HL-60 (cell line): ENCODE measurements at regions not wholly inside any gene's neighbourhood (a gene's known extent, or its start where the extent isn't known, plus 50 kb on each side); places are given as distances from the start of the nearest gene placed in this dataset.

ENCODE experiments used
- DNase-seq, 2 experiments: peaks; one replicate each; pipeline ENCODE4 v3.0.0-alpha.2; 2010 to 2020; ENCODE audit warnings: low read depth in 1 of 2, low spot score in 1 of 2
- H3K27ac ChIP-seq: fragments of 250-450 bp; sonication (Bioruptor Pico); replicated peaks from 2 replicates; pipeline ENCODE4 v1.5.1; 2020; ENCODE audit warnings: mild to moderate bottlenecking, moderate library complexity
- H3K27me3 ChIP-seq: fragments of 250-450 bp; sonication (Bioruptor Pico); 2 replicates; pipeline ENCODE4 v1.5.1; 2021; ENCODE audit warnings: mild to moderate bottlenecking, moderate library complexity; ENCODE audit not compliant: insufficient read depth, poor library complexity, severe bottlenecking
- H3K4me3 ChIP-seq: replicated peaks from 2 replicates; pipeline ENCODE4 v1.5.1; 2011; ENCODE audit warnings: mild to moderate bottlenecking, control low read depth, low read length; ENCODE audit not compliant: insufficient read depth
- CTCF ChIP-seq: IDR thresholded peaks from one replicate; pipeline ENCODE4 v1.5.1; 2011; ENCODE audit warnings: low read length, control low read depth, inconsistent platforms; ENCODE audit not compliant: insufficient read depth
- GABPA ChIP-seq: IDR thresholded peaks from 2 replicates; pipeline ENCODE4 v1.6.1; 2012; ENCODE audit warnings: low read depth
- POLR2AphosphoS5 ChIP-seq: IDR thresholded peaks from 2 replicates; pipeline ENCODE4 v1.6.1; 2012; ENCODE audit warnings: low read depth
- REST ChIP-seq: IDR thresholded peaks from 2 replicates; pipeline ENCODE4 v1.6.1; 2012; ENCODE audit warnings: low read depth; ENCODE audit not compliant: insufficient replicate concordance
- SPI1 ChIP-seq: IDR thresholded peaks from 2 replicates; pipeline ENCODE4 v1.6.1; 2012; ENCODE audit warnings: low read depth, mild to moderate bottlenecking, borderline replicate concordance

GRCh38 chr9:38272710-38273109 is 119.8 kb upstream of the ALDH1B1 start:
- DNase-seq: no peak
- Histone ChIP-seq H3K4me3 (no peak overlapping the region), H3K27me3 (peaks cover 3% of the 10 kb centered on the region), H3K27ac (no peak overlapping the region)
- no peak for TF ChIP-seq CTCF
- TF ChIP-seq SPI1: no peak
- no peak for TF ChIP-seq GABPA
- TF ChIP-seq POLR2AphosphoS5: no peak
- TF ChIP-seq REST: no peak

GRCh38 chr9:38271666-38272241 is 120.7 kb upstream of the ALDH1B1 start:
- TF ChIP-seq REST (no peak), POLR2AphosphoS5 (no peak), GABPA (no peak), SPI1 (no peak), CTCF (no peak)
- Histone ChIP-seq H3K27ac (no peak overlapping the region), H3K4me3 (no peak overlapping the region), H3K27me3 (peaks cover 3% of the 10 kb centered on the region)
- DNase-seq: no peak

GRCh38 chr9:38269775-38270174 is 122.7 kb upstream of the ALDH1B1 start:
- Histone ChIP-seq H3K4me3 (no peak overlapping the region), H3K27ac (no peak overlapping the region), H3K27me3 (peaks cover under 1% of the 10 kb centered on the region)
- TF ChIP-seq POLR2AphosphoS5: no peak
- TF ChIP-seq SPI1: no peak
- TF ChIP-seq CTCF: no peak
- TF ChIP-seq REST: no peak
- TF ChIP-seq GABPA: no peak
- DNase-seq: no peak
